H1 (cell line): ENCODE measurements at regions not wholly inside any gene's neighbourhood (a gene's known extent, or its start where the extent isn't known, plus 50 kb on each side); places are given as distances from the start of the nearest gene placed in this dataset.
"Not testable (repeated sequence)": the region's sequence is repeated elsewhere in the genome, so short reads cannot be mapped to it uniquely, and the experiment has no call there.

Source experiments
- CTCF ChIA-PET: fragments of 300-600 bp; sonication (Branson Sonifier 250); formaldehyde crosslinking; loops from one replicate; lab custom pipeline; 2021; ENCODE audit not compliant: partially characterized antibody; lab: Charles Lee
- POLR2A ChIA-PET: fragments of 300-600 bp; sonication (Branson Sonifier 250); formaldehyde crosslinking; loops from one replicate; lab custom pipeline; 2021; ENCODE audit warnings: inconsistent platforms; ENCODE audit not compliant: partially characterized antibody; lab: Charles Lee
- DNase-seq, 2 experiments: peaks; one replicate each; pipeline versions ENCODE4 v3.0.0 to v3.0.0-alpha.2; 2010 to 2022; ENCODE audit warnings: low spot score in 2 of 2, low read depth in 1 of 2, mixed read lengths in 1 of 2
- FAIRE-seq: peaks from 2 replicates; lab custom pipeline; 2011; peaks lifted over from hg19 to GRCh38; lab: Jason Lieb, UNC
- H2AFZ ChIP-seq: 2 replicates; pipeline ENCODE4 v1.8.1; 2012; ENCODE audit warnings: low read length, inconsistent platforms
- H2AK5ac ChIP-seq: 2 replicates; pipeline ENCODE4 v1.6.1; 2013; ENCODE audit warnings: low read depth, low read length
- H2BK120ac ChIP-seq: replicated peaks from 2 replicates; pipeline ENCODE3; 2013; ENCODE audit warnings: low read depth, low read length, inconsistent platforms
- H2BK12ac ChIP-seq: 2 replicates; pipeline ENCODE4 v1.6.1; 2013; ENCODE audit warnings: low read depth, low read length
- H2BK15ac ChIP-seq: 2 replicates; pipeline ENCODE4 v1.6.1; 2013; ENCODE audit warnings: low read length
- H2BK20ac ChIP-seq: 2 replicates; pipeline ENCODE4 v1.6.1; 2013; ENCODE audit warnings: low read length
- H2BK5ac ChIP-seq: 2 replicates; pipeline ENCODE4 v1.6.1; 2013; ENCODE audit warnings: low read depth, low read length
- H3K14ac ChIP-seq: 2 replicates; pipeline ENCODE4 v1.6.1; 2013; ENCODE audit warnings: inconsistent platforms; ENCODE audit not compliant: insufficient read length
- H3K18ac ChIP-seq: 2 replicates; pipeline ENCODE4 v1.6.1; 2013; ENCODE audit warnings: low read length; ENCODE audit errors: extremely low read depth
- H3K23ac ChIP-seq: 2 replicates; pipeline ENCODE4 v1.6.1; 2013; ENCODE audit warnings: inconsistent platforms; ENCODE audit not compliant: insufficient read length
- H3K23me2 ChIP-seq: 2 replicates; pipeline ENCODE4 v1.6.1; 2013; ENCODE audit warnings: low read depth, low read length
- H3K27ac ChIP-seq: 2 replicates; pipeline ENCODE4 v1.6.1; 2011; ENCODE audit warnings: low read depth, low read length, inconsistent platforms
- H3K27me3 ChIP-seq, 4 experiments: replicated peaks in 1 of 4; 1 replicate in 1 of 4; 2 replicates in 3 of 4; pipeline versions ENCODE4 v1.6.1 to v1.8.1; 2011 to 2013; ENCODE audit warnings: low read length in 3 of 4, mild to moderate bottlenecking in 3 of 4, inconsistent platforms in 2 of 4, mixed read lengths in 2 of 4, moderate library complexity in 1 of 4; ENCODE audit not compliant: control insufficient read depth in 3 of 4, insufficient read depth in 3 of 4; ENCODE audit errors: extremely low read depth in 1 of 4
- H3K36me3 ChIP-seq, 4 experiments: 2 replicates each; pipeline versions ENCODE4 v1.6.1 to v1.8.1; 2011 to 2013; ENCODE audit warnings: mild to moderate bottlenecking in 4 of 4, low read length in 3 of 4, moderate library complexity in 2 of 4, control low read depth in 1 of 4, inconsistent platforms in 1 of 4; ENCODE audit not compliant: insufficient read depth in 4 of 4, control insufficient read depth in 2 of 4
- H3K4ac ChIP-seq: replicated peaks from 2 replicates; pipeline ENCODE3; 2013; ENCODE audit warnings: low read length, low read depth, mixed read lengths, inconsistent platforms; ENCODE audit not compliant: insufficient read length
- H3K4me1 ChIP-seq, 4 experiments: replicated peaks in 1 of 4; 1 replicate in 1 of 4; 2 replicates in 3 of 4; pipeline versions ENCODE4 v1.6.1 to v1.8.1; 2011 to 2013; ENCODE audit warnings: low read length in 3 of 4, inconsistent platforms in 2 of 4, mixed read lengths in 1 of 4; ENCODE audit not compliant: insufficient read depth in 4 of 4, control insufficient read depth in 3 of 4
- H3K4me2 ChIP-seq, 2 experiments: 2 replicates each; pipeline versions ENCODE4 v1.6.1 to v1.8.1; 2011 to 2013; ENCODE audit warnings: low read depth in 2 of 2, low read length in 2 of 2, control low read depth in 1 of 2, inconsistent platforms in 1 of 2, mild to moderate bottlenecking in 1 of 2; ENCODE audit not compliant: insufficient read depth in 1 of 2
- H3K4me3 ChIP-seq, 4 experiments: fragments of 200-600, 300-600 bp in 1 of 4; sonication (generic), shearing (Covaris generic), sonication (Bioruptor Twin) in 1 of 4; 2 replicates each; pipeline versions ENCODE4 v1.5.1 to v1.8.1; 2011 to 2016; ENCODE audit warnings: low read length in 4 of 4, low read depth in 3 of 4, control low read depth in 2 of 4, inconsistent platforms in 2 of 4, mild to moderate bottlenecking in 2 of 4, mixed read lengths in 1 of 4, moderate library complexity in 1 of 4; ENCODE audit not compliant: insufficient read depth in 2 of 4; ENCODE audit errors: extremely low read depth in 1 of 4
- H3K56ac ChIP-seq: replicated peaks from 2 replicates; pipeline ENCODE3; 2013; ENCODE audit warnings: low read depth, mild to moderate bottlenecking, mixed read lengths, low read length, inconsistent platforms; ENCODE audit not compliant: insufficient read length
- H3K79me1 ChIP-seq: 2 replicates; pipeline ENCODE4 v1.6.1; 2013; ENCODE audit warnings: low read depth, low read length, control low read depth
- H3K79me2 ChIP-seq, 2 experiments: 2 replicates each; pipeline versions ENCODE4 v1.6.1 to v1.8.1; 2012 to 2013; ENCODE audit warnings: low read length in 2 of 2, mild to moderate bottlenecking in 2 of 2, inconsistent platforms in 1 of 2; ENCODE audit not compliant: insufficient read depth in 2 of 2, control insufficient read depth in 1 of 2
- H3K9ac ChIP-seq, 4 experiments: replicated peaks in 1 of 4; 1 replicate in 1 of 4; 2 replicates in 3 of 4; pipeline versions ENCODE4 v1.6.1 to v1.8.1; 2011 to 2013; ENCODE audit warnings: low read depth in 3 of 4, low read length in 3 of 4, control low read depth in 2 of 4, mild to moderate bottlenecking in 2 of 4, moderate library complexity in 2 of 4, inconsistent platforms in 1 of 4; ENCODE audit errors: extremely low read depth in 1 of 4
- H3K9me3 ChIP-seq, 2 experiments: 2 replicates each; pipeline versions ENCODE4 v1.6.1 to v1.8.1; 2012 to 2013; ENCODE audit warnings: mild to moderate bottlenecking in 2 of 2, moderate library complexity in 2 of 2, control low read depth in 1 of 2, inconsistent platforms in 1 of 2, low read depth in 1 of 2, low read length in 1 of 2, mixed read lengths in 1 of 2; ENCODE audit not compliant: insufficient read depth in 2 of 2
- H4K20me1 ChIP-seq, 2 experiments: replicated peaks in 1 of 2; 2 replicates each; pipeline versions ENCODE3 to v1.8.1; 2011 to 2013; ENCODE audit warnings: inconsistent platforms in 2 of 2, low read length in 2 of 2, mild to moderate bottlenecking in 1 of 2; ENCODE audit not compliant: insufficient read depth in 2 of 2, control insufficient read depth in 1 of 2
- H4K5ac ChIP-seq: 2 replicates; pipeline ENCODE4 v1.6.1; 2013; ENCODE audit warnings: low read length, low read depth, mixed read lengths, inconsistent platforms; ENCODE audit not compliant: insufficient read length
- H4K8ac ChIP-seq: 2 replicates; pipeline ENCODE4 v1.8.0; 2013; ENCODE audit warnings: mild to moderate bottlenecking, moderate library complexity, low read length, inconsistent platforms; ENCODE audit not compliant: insufficient read depth; ENCODE audit errors: extremely low read depth
- H4K91ac ChIP-seq: replicated peaks from 2 replicates; pipeline ENCODE3; 2013; ENCODE audit warnings: low read length, mixed read lengths, inconsistent platforms; ENCODE audit not compliant: insufficient read length
- WGBS, 2 experiments: shearing (Covaris generic) in 1 of 2; methylation state at CpG; one replicate each; pipeline versions ENCODE4 v1.1.6 to v1.1.7; 2013 to 2015; ENCODE audit warnings: low lambda C conversion rate in 2 of 2, mixed read lengths in 2 of 2, inconsistent platforms in 1 of 2, low coverage in 1 of 2, missing lambda C conversion rate in 1 of 2; ENCODE audit not compliant: insufficient replicate concordance in 2 of 2, insufficient coverage in 1 of 2, insufficient read length in 1 of 2; ENCODE audit errors: extremely low coverage in 1 of 2, missing lambda C conversion rate in 1 of 2; 5-methylcytosine and 5-hydroxymethylcytosine counted together

- H3K79me2 ChIP-seq, H3K79me1 ChIP-seq, H4K5ac ChIP-seq, H3K9ac ChIP-seq, H2BK120ac ChIP-seq, H3K56ac ChIP-seq, DNase-seq, H3K36me3 ChIP-seq, FAIRE-seq, H2BK12ac ChIP-seq, H2BK15ac ChIP-seq, H2AFZ ChIP-seq, H3K18ac ChIP-seq, H3K4ac ChIP-seq, H3K23me2 ChIP-seq, H2BK5ac ChIP-seq, H3K27me3 ChIP-seq, H2AK5ac ChIP-seq, H2BK20ac ChIP-seq, H4K8ac ChIP-seq, H3K27ac ChIP-seq, H3K4me3 ChIP-seq, H3K9me3 ChIP-seq, H3K4me1 ChIP-seq, POLR2A ChIA-PET, H4K20me1 ChIP-seq, H3K14ac ChIP-seq, H4K91ac ChIP-seq, H3K4me2 ChIP-seq, H3K23ac ChIP-seq: not testable (repeated sequence)
- CTCF ChIA-PET = interaction anchor here (0.8 to 3.0 kb wide), 4 partner anchors 17 to 129 kb away, joined by 3 to 8 read pairs (median 4); no protein-coding TSS in a partner anchor
- 81% methylated on average over 1 of the region's 1 CpG; no CpG with 5 or more reads in 1 of the 2 experiments for WGBS, 2 experiments
Observed at GRCh38 chr3:75301050-75301449, 363.1 kb upstream of the FRG2C start.
